NB4 (cell line): ENCODE measurements at regions not wholly inside any gene's neighbourhood (a gene's known extent, or its start where the extent isn't known, plus 50 kb on each side); places are given as distances from the start of the nearest gene placed in this dataset.

ENCODE experiments used
- MYC ChIP-seq: IDR thresholded peaks from 2 replicates; pipeline ENCODE4 v1.6.1; 2011; ENCODE audit warnings: low read depth, low read length
- POLR2A ChIP-seq: IDR thresholded peaks from 2 replicates; pipeline ENCODE4 v1.6.1; 2011; ENCODE audit warnings: mild to moderate bottlenecking; ENCODE audit not compliant: insufficient read length; ENCODE audit errors: extremely low read depth
- TF ChIP-seq, protein P1 (sequence below): IDR thresholded peaks from one replicate; pipeline ENCODE4 v1.5.1; 2012; ENCODE audit warnings: low read depth, low read length

- TF ChIP-seq MYC (no peak), POLR2A (no peak)
- TF ChIP-seq, protein P1, sequence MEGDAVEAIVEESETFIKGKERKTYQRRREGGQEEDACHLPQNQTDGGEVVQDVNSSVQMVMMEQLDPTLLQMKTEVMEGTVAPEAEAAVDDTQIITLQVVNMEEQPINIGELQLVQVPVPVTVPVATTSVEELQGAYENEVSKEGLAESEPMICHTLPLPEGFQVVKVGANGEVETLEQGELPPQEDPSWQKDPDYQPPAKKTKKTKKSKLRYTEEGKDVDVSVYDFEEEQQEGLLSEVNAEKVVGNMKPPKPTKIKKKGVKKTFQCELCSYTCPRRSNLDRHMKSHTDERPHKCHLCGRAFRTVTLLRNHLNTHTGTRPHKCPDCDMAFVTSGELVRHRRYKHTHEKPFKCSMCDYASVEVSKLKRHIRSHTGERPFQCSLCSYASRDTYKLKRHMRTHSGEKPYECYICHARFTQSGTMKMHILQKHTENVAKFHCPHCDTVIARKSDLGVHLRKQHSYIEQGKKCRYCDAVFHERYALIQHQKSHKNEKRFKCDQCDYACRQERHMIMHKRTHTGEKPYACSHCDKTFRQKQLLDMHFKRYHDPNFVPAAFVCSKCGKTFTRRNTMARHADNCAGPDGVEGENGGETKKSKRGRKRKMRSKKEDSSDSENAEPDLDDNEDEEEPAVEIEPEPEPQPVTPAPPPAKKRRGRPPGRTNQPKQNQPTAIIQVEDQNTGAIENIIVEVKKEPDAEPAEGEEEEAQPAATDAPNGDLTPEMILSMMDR = no peak
Observed at GRCh38 chr19:31960474-31960873, 384.9 kb upstream of the ZNF507 start.
